OCI-LY3 (cell line): ENCODE measurements at regions not wholly inside any gene's neighbourhood (a gene's known extent, or its start where the extent isn't known, plus 50 kb on each side); places are given as distances from the start of the nearest gene placed in this dataset.

ENCODE experiments used
- H2AFZ ChIP-seq: fragments of 200-600, 300-600 bp; shearing (Covaris generic); 2 replicates; pipeline ENCODE4 v1.6.0; 2014; ENCODE audit warnings: antibody characterized with exemption, low read depth, low read length
- H3K27ac ChIP-seq: fragments of 200-600, 300-600 bp; sonication (generic); 2 replicates; pipeline ENCODE4 v1.5.1; 2014; ENCODE audit warnings: mild to moderate bottlenecking, low read length, moderate library complexity, mixed read lengths
- H3K27me3 ChIP-seq: fragments of 200-600, 300-600 bp; sonication (generic); 2 replicates; pipeline ENCODE4 v1.6.1; 2014; ENCODE audit warnings: low read depth, low read length, mixed read lengths
- H3K36me3 ChIP-seq: fragments of 200-600, 300-600 bp; sonication (generic); replicated peaks from 2 replicates; pipeline ENCODE3; 2014; ENCODE audit warnings: low read depth, low read length, mixed read lengths
- H3K4me1 ChIP-seq: fragments of 300-600, 200-600 bp; sonication (generic); 2 replicates; pipeline ENCODE4 v1.6.1; 2014; ENCODE audit warnings: low read length, mixed read lengths
- H3K4me2 ChIP-seq: fragments of 200-600, 300-600 bp; sonication (generic); 2 replicates; pipeline ENCODE4 v1.6.1; 2014; ENCODE audit warnings: low read length, mixed read lengths
- H3K4me3 ChIP-seq: fragments of 300-600, 200-600 bp; sonication (generic); 2 replicates; pipeline ENCODE4 v1.5.1; 2014; ENCODE audit warnings: antibody characterized with exemption, mild to moderate bottlenecking, low read length, moderate library complexity
- H3K79me2 ChIP-seq: fragments of 300-600, 200-600 bp; shearing (Covaris generic); 2 replicates; pipeline ENCODE4 v1.6.1; 2014; ENCODE audit warnings: mild to moderate bottlenecking, low read length, mixed read lengths
- H3K9ac ChIP-seq: fragments of 300-600, 200-600 bp; shearing (Covaris generic); 2 replicates; pipeline ENCODE4 v1.6.0; 2014; ENCODE audit warnings: mild to moderate bottlenecking, low read length, moderate library complexity
- H3K9me3 ChIP-seq: fragments of 200-600, 300-600 bp; shearing (Covaris generic); 2 replicates; pipeline ENCODE4 v1.6.1; 2014; ENCODE audit warnings: low read length, mixed read lengths; ENCODE audit not compliant: insufficient read depth
- H4K20me1 ChIP-seq: fragments of 200-600, 300-600 bp; sonication (generic); 2 replicates; pipeline ENCODE4 v1.6.1; 2016; ENCODE audit warnings: low read length, mixed read lengths; ENCODE audit not compliant: insufficient read depth
- CTCF ChIP-seq: fragments of 200-600, 300-600 bp; sonication (generic); IDR thresholded peaks from 2 replicates; pipeline ENCODE4 v1.5.1; 2014; ENCODE audit warnings: antibody characterized with exemption, low read length, low read depth
- EZH2phosphoT487 ChIP-seq: fragments of 200-600 bp; shearing (Covaris generic); IDR thresholded peaks from 2 replicates; pipeline ENCODE4 v1.6.1; 2018; ENCODE audit warnings: antibody characterized with exemption, mixed run types, low read depth

DNA sequence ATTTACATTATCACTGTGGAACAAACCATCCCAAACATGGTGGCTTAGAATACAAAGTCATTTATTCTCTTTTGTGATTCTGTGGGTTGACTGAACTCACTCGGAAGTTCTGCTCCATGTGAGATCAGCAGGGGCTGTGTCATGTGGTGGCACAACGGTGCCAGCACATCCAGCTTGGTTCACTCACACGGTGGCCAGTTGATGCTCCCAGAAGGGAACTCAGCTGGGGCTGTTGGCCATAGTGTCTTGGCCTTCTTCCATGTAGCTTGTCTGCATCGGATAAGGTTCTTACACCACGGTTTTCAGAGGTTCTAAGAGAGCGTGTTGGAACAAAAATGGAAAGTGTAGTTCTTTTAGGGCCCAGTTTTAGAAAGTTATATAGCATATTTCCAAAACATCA lies 312.7 kb downstream of the DMRT2 start:
- Histone ChIP-seq H3K4me2 (no peak overlapping the region), H3K27ac (no peak overlapping the region), H3K4me3 (no peak overlapping the region), H3K79me2 (no peaks in the 10 kb centered on the region), H3K9me3 (no peaks in the 10 kb centered on the region), H3K36me3 (no peaks in the 10 kb centered on the region), H4K20me1 (no peaks in the 10 kb centered on the region), H2AFZ (no peak overlapping the region), H3K9ac (no peak overlapping the region), H3K27me3 (no peaks in the 10 kb centered on the region), H3K4me1 (peaks cover 8% of the 10 kb centered on the region)
- TF ChIP-seq CTCF (no peak), EZH2phosphoT487 (no peak)

DNA sequence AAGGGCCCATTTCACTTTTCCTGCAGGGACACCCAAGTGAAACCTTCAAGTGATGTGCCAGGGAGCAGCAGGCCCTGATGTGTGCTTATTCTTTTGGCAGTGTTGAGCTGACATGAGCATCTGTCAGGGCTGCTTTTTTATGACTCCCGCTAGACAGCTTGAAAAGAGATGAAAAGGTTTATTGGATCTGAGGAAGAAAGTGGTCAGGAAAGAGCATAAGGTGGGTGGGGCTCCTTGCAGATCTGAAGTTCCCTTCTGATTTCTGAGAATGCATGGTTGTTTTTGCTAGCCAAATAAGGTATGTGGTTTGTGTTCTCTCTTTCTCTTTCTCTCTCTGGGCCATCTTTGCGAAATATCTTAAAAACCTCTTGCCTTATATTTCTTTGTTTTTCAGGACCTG lies 316.1 kb downstream of the DMRT2 start:
- Histone ChIP-seq H2AFZ (no peak overlapping the region), H3K4me3 (no peak overlapping the region), H3K4me1 (peaks cover 5% of the 10 kb centered on the region; the same call in 1 of the 2 replicates), H3K79me2 (no peaks in the 10 kb centered on the region), H3K36me3 (no peaks in the 10 kb centered on the region), H3K27me3 (no peaks in the 10 kb centered on the region), H3K9ac (no peak overlapping the region), H3K9me3 (no peaks in the 10 kb centered on the region), H3K4me2 (no peak overlapping the region), H4K20me1 (no peaks in the 10 kb centered on the region), H3K27ac (no peak overlapping the region)
- TF ChIP-seq EZH2phosphoT487 (no peak), CTCF (no peak)

DNA sequence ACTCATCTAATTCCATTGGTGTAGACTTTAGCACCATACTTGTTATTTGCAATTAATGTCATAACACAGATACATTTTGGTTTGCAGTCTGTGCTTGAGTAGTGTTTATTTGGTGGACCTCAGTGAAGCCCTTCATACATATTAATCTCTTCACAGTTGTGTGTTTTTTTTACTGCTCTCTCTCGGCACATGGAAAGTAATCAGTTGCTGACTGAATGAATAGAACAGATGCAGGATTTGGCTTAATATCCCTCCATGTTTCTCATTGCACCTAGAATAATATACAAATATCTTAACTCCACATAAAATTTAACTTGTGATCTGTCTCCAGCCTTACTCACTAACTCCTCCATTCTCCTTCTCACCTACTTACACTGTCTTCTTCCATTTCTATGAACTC lies 319.1 kb downstream of the DMRT2 start:
- H4K20me1 ChIP-seq = no peaks in the 10 kb centered on the region
- peaks cover 5% of the 10 kb centered on the region; the same call in 1 of the 2 replicates for H3K4me1 ChIP-seq
- no peak overlapping the region for H2AFZ ChIP-seq
- H3K36me3 ChIP-seq = no peaks in the 10 kb centered on the region
- H3K27me3 ChIP-seq = no peaks in the 10 kb centered on the region
- TF ChIP-seq CTCF = no peak
- TF ChIP-seq EZH2phosphoT487 = no peak
- no peak overlapping the region for H3K27ac ChIP-seq
- H3K4me3 ChIP-seq = no peak overlapping the region
- H3K9ac ChIP-seq = no peak overlapping the region
- H3K79me2 ChIP-seq = no peaks in the 10 kb centered on the region
- no peaks in the 10 kb centered on the region for H3K9me3 ChIP-seq
- H3K4me2 ChIP-seq = no peak overlapping the region

GRCh38 chr9:1373445-1373844 lies 323.3 kb downstream of the DMRT2 start:
- no peaks in the 10 kb centered on the region for H4K20me1 ChIP-seq
- H3K9me3 ChIP-seq = no peaks in the 10 kb centered on the region
- no peaks in the 10 kb centered on the region for H3K27me3 ChIP-seq
- no peaks in the 10 kb centered on the region for H3K36me3 ChIP-seq
- TF ChIP-seq CTCF = no peak
- TF ChIP-seq EZH2phosphoT487 = no peak
- H3K4me3 ChIP-seq = no peak overlapping the region
- no peak overlapping the region for H2AFZ ChIP-seq
- no peak overlapping the region for H3K9ac ChIP-seq
- no peak overlapping the region for H3K4me2 ChIP-seq
- no peaks in the 10 kb centered on the region for H3K79me2 ChIP-seq
- no peaks in the 10 kb centered on the region for H3K4me1 ChIP-seq
- H3K27ac ChIP-seq = no peak overlapping the region
